Ovary (tissue), 3 donors: ENCODE measurements at regions not wholly inside any gene's neighbourhood (a gene's known extent, or its start where the extent isn't known, plus 50 kb on each side); places are given as distances from the start of the nearest gene placed in this dataset.

Experiments
- POLR2A ChIP-seq: fragments of 450-650 bp; IDR thresholded peaks from one replicate; pipeline ENCODE4 v1.6.1; 2017; ENCODE audit warnings: antibody characterized with exemption, mild to moderate bottlenecking, moderate library complexity
- TF ChIP-seq, protein P1 (sequence below), 3 donors: fragments of 450-650 bp in 2 of 3; fragments of 200-600 bp in 1 of 3; IDR thresholded peaks; one replicate each; pipeline versions ENCODE4 v1.5.1 to v1.8.0; 2016 to 2022; ENCODE audit warnings: antibody characterized with exemption in 3 of 3, mild to moderate bottlenecking in 1 of 3
- donor health status: DM: no; HTN: no; CAD: no.

- TF ChIP-seq, protein P1, sequence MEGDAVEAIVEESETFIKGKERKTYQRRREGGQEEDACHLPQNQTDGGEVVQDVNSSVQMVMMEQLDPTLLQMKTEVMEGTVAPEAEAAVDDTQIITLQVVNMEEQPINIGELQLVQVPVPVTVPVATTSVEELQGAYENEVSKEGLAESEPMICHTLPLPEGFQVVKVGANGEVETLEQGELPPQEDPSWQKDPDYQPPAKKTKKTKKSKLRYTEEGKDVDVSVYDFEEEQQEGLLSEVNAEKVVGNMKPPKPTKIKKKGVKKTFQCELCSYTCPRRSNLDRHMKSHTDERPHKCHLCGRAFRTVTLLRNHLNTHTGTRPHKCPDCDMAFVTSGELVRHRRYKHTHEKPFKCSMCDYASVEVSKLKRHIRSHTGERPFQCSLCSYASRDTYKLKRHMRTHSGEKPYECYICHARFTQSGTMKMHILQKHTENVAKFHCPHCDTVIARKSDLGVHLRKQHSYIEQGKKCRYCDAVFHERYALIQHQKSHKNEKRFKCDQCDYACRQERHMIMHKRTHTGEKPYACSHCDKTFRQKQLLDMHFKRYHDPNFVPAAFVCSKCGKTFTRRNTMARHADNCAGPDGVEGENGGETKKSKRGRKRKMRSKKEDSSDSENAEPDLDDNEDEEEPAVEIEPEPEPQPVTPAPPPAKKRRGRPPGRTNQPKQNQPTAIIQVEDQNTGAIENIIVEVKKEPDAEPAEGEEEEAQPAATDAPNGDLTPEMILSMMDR (IDR thresholded peaks at IDR 0.05), result no peak
- no peak for TF ChIP-seq POLR2A
Measured at GRCh38 chr3:72299321-72299802, 514.4 kb upstream of the PROK2 start.
